HCEC 1CT (cell line): ENCODE measurements at regions not wholly inside any gene's neighbourhood (a gene's known extent, or its start where the extent isn't known, plus 50 kb on each side); places are given as distances from the start of the nearest gene placed in this dataset.

Source experiments
- DNase-seq: peaks from one replicate; pipeline ENCODE4 v3.0.0-alpha.2; 2017

DNA sequence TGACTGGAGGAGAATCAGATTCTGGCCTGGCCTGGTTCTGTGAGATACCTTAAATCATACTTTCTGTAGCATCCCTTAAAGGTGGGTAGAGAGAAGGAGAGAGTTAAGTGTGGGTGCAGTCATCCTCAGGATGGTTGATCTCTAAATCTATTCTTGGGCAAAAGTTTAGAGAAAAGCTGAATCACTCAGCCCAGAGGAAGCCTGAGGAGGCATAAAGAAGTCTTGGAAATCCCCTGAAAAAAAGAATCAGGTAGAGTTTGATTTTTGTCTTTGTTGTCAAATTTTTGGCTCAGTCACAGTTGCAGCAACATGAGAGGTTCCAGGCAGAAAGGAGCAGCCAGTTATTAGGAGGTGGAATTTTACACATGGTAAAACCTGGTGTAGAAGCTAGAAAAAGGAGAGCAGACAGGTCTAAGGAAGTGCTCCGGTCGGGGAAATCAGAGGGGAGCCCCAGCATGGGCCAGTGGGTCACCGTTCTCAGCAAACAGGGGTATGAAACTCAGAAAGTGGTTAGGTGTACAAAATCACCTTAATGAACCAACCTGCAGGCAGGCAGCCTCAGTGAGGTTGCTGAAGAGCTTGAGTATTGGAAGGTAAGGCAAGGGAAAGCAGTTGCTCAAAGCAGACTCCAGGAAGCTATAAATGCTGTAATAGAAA lies 116.2 kb upstream of the CNTLN start:
- no peak for DNase-seq

- DNase-seq = no peak
These were observed 116.8 kb upstream of the CNTLN start for GRCh38 chr9:17017931-17018491.

DNA sequence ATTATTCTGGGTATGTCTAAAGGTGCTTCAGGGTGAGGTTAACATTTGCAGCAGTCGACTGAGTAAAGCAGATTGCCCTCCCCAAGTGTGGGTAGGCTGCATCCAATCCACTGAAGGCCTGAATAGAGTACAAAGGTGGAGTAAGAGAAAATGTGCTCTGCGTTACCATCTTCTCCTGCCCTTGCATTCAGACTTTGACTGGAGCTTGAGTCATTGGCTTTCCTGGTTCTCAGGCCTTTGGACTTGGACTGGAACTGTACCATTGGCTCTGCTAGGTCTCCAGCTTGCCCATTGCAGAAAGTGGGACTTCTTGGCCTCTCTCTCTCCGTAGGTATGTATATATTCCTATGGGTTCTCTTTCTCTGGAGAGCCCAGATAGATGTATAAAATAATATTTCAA lies 120.9 kb upstream of the CNTLN start:
- DNase-seq = no peak

DNA sequence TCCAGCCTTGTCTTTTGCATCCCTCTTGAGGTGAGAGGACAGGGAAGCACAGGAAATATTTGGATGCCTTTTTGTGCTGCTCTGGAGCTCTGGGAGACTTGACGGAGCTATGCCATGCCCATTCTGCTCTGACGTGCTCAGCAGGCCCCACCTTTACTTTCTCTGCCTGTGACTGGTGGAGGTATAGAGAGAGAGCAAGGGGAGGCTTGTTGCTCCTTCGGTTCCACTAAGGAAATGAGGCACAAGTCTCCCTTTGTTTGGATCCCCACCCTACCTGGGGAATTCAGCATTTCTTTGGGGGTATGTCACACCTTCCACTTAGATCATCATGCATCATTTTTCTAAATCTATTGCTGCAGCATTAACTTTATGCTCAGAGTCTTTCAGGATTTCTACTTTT lies 121.8 kb upstream of the CNTLN start:
- DNase-seq = no peak

- DNase-seq = no peak
These were observed 123.0 kb upstream of the CNTLN start for GRCh38 chr9:17011880-17012279.

- no peak for DNase-seq
These were observed 125.8 kb upstream of the CNTLN start for GRCh38 chr9:17009071-17009470.

GRCh38 chr9:17005056-17005823 lies 129.6 kb upstream of the CNTLN start:
- peak; percentile 75 for DNase-seq

DNA sequence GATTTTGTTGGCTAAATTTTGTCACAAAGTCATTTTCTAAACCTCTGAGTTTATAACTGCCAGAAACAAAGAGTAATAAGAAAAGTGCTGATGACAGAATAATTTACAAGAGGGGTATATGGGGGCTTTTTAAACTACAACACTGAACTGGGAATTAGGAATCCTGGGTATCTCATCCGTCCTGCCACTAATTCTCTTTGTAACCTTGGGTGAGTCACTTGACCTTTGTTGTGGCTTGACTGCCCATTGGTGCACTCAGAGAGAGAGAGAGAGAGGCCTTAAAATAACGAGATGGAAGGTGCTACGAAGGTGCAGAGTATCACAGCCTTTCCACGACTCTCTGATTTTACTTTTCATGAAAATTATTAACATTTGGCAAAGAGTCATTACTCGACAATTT lies 130.3 kb upstream of the CNTLN start:
- DNase-seq = peak; percentile 75

DNA sequence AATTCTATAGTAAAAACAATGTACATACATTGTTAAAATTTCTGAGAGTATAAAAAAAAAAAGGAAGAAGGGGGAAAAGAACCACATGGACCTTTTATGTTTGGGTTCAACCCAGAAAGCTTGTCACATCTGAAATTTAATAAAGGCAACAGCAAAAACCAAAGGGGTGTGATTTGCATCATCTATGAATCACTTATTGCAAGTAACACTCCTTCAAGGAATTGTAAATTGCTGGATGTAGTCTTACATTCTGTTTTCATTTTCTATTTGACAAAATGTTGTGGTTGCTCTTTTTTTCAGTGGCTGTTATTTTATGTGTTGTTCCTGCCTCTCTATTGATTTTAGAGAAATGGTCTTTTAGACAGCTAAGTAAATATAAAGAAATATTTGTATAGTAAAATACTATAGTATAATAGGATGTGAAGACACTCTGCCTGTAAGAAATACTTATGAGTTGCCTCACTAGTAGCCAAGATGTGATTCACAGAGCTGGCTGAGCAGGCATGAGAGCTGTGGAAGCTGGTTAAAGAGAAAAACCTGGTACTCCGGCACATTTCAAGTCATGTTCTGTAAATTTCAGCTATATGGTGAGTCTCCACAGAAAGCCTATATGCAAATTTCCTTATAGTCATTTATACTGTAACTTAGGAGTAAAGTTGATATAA lies 131.1 kb upstream of the CNTLN start:
- peak; percentile 63 for DNase-seq

GRCh38 chr9:16996901-16997491 lies 126.5 kb upstream of the BNC2 start:
- DNase-seq = no peak

GRCh38 chr9:16992138-16992537 lies 121.7 kb upstream of the BNC2 start:
- DNase-seq = no peak

- peak; percentile 48 for DNase-seq
These were observed 116.6 kb upstream of the BNC2 start for GRCh38 chr9:16987026-16987425.

DNA sequence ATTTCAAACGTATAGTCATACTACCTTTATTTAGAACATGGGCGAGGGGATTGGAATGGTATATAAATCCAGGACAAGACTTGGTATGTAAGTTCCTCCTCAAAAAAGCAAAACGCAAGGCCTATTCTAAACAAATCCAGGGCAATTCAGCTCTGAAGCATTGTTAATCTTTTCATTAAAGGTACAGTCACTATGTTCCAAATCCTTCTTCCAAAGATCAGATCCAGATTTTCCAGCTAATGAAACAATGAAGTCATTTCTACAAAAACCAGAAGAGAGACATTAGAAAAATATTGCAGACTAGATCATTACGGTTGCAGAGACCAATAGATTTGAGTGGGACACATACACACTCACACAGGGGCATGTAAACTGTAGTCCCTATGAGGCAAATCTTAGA lies 116.1 kb upstream of the BNC2 start:
- DNase-seq = no peak

- peak; percentile 26 for DNase-seq
These were observed 115.3 kb upstream of the BNC2 start for GRCh38 chr9:16985559-16986348.

DNA sequence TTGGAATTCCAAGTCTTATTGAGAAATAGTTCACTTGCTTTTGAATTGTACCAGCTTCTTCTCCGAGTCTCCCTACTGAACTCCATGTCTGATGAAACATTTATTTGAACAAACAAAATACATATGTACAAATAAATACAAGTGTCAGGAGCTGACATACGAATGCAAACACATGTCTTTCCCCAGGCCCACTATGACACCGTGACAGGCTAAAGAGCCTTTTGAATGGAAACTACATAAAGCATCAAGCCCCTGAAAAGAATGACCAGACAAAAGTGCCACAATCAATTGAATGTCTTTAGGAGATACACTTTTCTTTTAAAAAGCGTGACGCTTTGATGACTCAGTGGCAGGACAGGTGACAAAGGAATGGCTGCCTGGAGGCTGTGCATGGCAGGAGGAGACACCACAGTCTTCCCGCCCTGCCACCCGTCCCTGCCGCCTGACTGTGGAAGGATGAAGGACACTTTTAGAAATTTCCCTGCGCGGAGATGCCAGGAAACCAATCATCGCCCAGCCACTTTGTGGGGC lies 112.4 kb upstream of the BNC2 start:
- DNase-seq = no peak

DNA sequence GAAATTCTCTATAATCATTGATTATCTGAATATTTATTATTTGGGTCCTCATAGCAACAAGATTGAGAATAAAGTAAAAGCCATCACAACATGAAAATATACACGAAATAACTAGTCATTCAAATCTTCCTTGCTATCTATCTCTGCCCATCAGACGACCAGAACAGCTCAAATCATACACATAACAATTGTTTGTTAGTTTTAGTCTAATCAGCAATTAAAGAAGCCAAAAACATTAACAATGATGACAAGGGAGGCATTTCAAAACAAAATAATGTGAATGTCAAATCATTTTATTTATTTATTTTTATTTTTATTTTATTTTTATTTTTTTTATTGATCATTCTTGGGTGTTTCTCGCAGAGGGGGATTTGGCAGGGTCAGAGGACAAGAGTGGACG lies 106.0 kb upstream of the BNC2 start:
- no peak for DNase-seq

DNA sequence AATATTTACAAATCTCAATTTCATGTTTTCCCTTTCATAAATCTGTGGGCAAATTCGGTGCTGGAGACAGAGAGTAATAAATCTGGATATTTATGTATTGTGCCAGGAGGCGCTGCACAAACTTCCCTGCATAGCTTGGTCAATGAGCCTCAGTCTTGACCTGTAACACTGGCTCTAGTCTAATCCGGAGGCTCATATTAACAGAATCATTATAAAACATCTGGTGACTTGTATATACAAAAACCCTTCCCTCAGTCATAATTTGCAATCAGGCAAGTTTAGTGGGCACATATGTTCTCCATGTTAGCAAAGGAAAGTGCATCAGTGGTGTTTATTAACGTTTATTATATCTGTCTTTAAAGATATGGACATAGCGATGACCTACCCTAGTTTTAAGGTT lies 104.0 kb upstream of the BNC2 start:
- DNase-seq = peak; percentile 32

- DNase-seq = no peak
These were observed 99.9 kb upstream of the BNC2 start for GRCh38 chr9:16970321-16970720.

- peak; percentile 99 for DNase-seq
These were observed 93.8 kb upstream of the BNC2 start for GRCh38 chr9:16964228-16964627.

- DNase-seq = peak; percentile 75
These were observed 89.6 kb upstream of the BNC2 start for GRCh38 chr9:16960084-16960483.

DNA sequence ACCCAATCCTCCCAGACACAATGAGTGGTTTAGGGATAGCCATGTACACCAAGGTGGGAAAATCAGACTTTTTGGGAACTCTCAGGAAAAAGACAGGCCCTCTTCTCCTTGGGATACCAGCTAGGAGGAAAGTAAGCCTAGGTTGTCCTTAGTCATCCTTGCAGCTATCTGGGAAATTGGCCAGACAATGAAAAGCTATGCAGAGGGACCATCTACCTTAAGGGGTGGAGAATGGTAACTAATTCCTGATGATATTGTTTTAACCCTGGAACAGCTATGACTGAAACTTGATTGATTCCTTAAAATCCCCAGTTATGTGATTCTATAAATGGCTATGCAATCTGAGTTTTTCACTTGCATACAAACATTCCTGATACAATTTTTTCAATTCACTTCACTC lies 88.9 kb upstream of the BNC2 start:
- DNase-seq = no peak

- no peak for DNase-seq
These were observed 83.6 kb upstream of the BNC2 start for GRCh38 chr9:16954040-16954439.
